ENCODE measurements at regions not wholly inside any gene's neighbourhood (a gene's known extent, or its start where the extent isn't known, plus 50 kb on each side); places are given as distances from the start of the nearest gene placed in this dataset.

GRCh38 chr3:623914-624545, 427.5 kb downstream of the CHL1 start:
- WGBS (ENCODE audit: missing lambda C conversion rate) = 2% methylated on average over 4 of the region's 4 CpGs
- Histone ChIP-seq H3K4me2 (no peak overlapping the region), H3K4me1 (no peaks in the 10 kb centered on the region), H3K27ac (no peak overlapping the region), H3K9me3 (no peaks in the 10 kb centered on the region; the same call in 2 of the 3 replicates), H3K4me3 (no peak overlapping the region)
- FAIRE-seq (no peak), ATAC-seq (no peak), DNase-seq (ENCODE audit: low read depth in 1 of 2, low spot score in 1 of 2) (no peak)
- ChIA-PET CTCF (no interaction called here), POLR2A (no interaction called here)
- TF ChIP-seq MAFK (IDR thresholded peaks at IDR 0.05; ENCODE audit: partially characterized antibody) (peak; percentile 68), KDM1A (IDR thresholded peaks at IDR 0.05; ENCODE audit: low read depth) (no peak)

GRCh38 chr3:632571-633170, 436.1 kb downstream of the CHL1 start:
- FAIRE-seq = no peak
- TF ChIP-seq EP300 (IDR thresholded peaks at IDR 0.05) (no peak), HEYL (CRISPR knock-in tag; IDR thresholded peaks at IDR 0.05) (no peak), ZNF302 (CRISPR knock-in tag; IDR thresholded peaks at IDR 0.05) (no peak), JUNB (IDR thresholded peaks at IDR 0.05) (no peak), POLR2AphosphoS2 (conservative IDR thresholded peaks at IDR 0.05; ENCODE audit: low read length) (no peak), MAZ (IDR thresholded peaks at IDR 0.05; ENCODE audit: borderline replicate concordance, low read depth, low read length) (no peak), BCL3 (IDR thresholded peaks at IDR 0.05) (no peak), KDM5A (IDR thresholded peaks at IDR 0.05) (no peak), USF2 (IDR thresholded peaks at IDR 0.05) (no peak), RAD21 (conservative IDR thresholded peaks at IDR 0.05 in 1 of 2, IDR thresholded peaks at IDR 0.05 in 1 of 2) (peak; percentile 56 to 67; a peak in 4 of 5 replicates), RCOR1 (IDR thresholded peaks at IDR 0.05; ENCODE audit: low read depth, low read length) (no peak), ZSCAN20 (CRISPR knock-in tag; IDR thresholded peaks at IDR 0.05) (no peak), ZFP36 (IDR thresholded peaks at IDR 0.05; ENCODE audit: borderline replicate concordance, partially characterized antibody) (no peak), CTCF (IDR thresholded peaks at IDR 0.05) (peak; percentile 53), SMC3 (IDR thresholded peaks at IDR 0.05) (peak; percentile 50; the same call in 2 of the 3 replicates), FOXS1 (CRISPR knock-in tag; IDR thresholded peaks at IDR 0.05) (no peak), JUN (IDR thresholded peaks at IDR 0.05) (no peak), RARB (CRISPR knock-in tag; IDR thresholded peaks at IDR 0.05) (no peak), EHF (CRISPR knock-in tag; IDR thresholded peaks at IDR 0.05) (no peak), POLR2A (IDR thresholded peaks at IDR 0.05; ENCODE audit: low read length) (no peak), PBX3 (IDR thresholded peaks at IDR 0.05) (no peak), NPAS2 (CRISPR knock-in tag; IDR thresholded peaks at IDR 0.05; ENCODE audit: borderline replicate concordance) (no peak)
- Histone ChIP-seq H3K4me2 (no peak overlapping the region), H3K4me3 (no peak overlapping the region), H3K9me3 (no peaks in the 10 kb centered on the region; the same call in 2 of the 3 replicates), H3K4me1 (no peaks in the 10 kb centered on the region), H3K27ac (no peak overlapping the region)
- WGBS (ENCODE audit: missing lambda C conversion rate) = 2% methylated on average over 10 of the region's 10 CpGs
- ChIA-PET POLR2A (no interaction called here), CTCF (interaction anchor here (1.0 kb wide), 1 partner anchor 10 kb away, joined by 3 read pairs; no protein-coding TSS in a partner anchor)
- DNase-seq (ENCODE audit: low read depth in 1 of 2, low spot score in 1 of 2) = peak; percentile 8 to 67
- ATAC-seq = peak in 1 of 2 experiments; percentile 72; a peak in 2 of 6 replicates
